Stomach (tissue), 4 donors: ENCODE measurements at regions not wholly inside any gene's neighbourhood (a gene's known extent, or its start where the extent isn't known, plus 50 kb on each side); places are given as distances from the start of the nearest gene placed in this dataset.

Experiments
- POLR2A ChIP-seq, 4 donors: fragments of 450-650 bp; IDR thresholded peaks; one replicate each; pipeline ENCODE4 v1.6.1; 2016; ENCODE audit warnings: antibody characterized with exemption in 4 of 4, control low read depth in 2 of 4, mild to moderate bottlenecking in 1 of 4, moderate library complexity in 1 of 4
- POLR2AphosphoS5 ChIP-seq, 3 donors: sonication (generic); formaldehyde crosslinking; IDR thresholded peaks; one replicate each; pipeline ENCODE4 v1.6.1; 2016; ENCODE audit warnings: antibody characterized with exemption in 3 of 3
- TF ChIP-seq, protein P1 (sequence below), 7 experiments: fragments of 450-650 bp in 4 of 7; fragments of 200-600 bp in 3 of 7; sonication (generic) in 3 of 7; IDR thresholded peaks; one replicate each; pipeline ENCODE4 v1.5.1; 2016 to 2019; ENCODE audit warnings: antibody characterized with exemption in 7 of 7, control low read depth in 2 of 7, mild to moderate bottlenecking in 1 of 7

GRCh38 chrX:28312965-28313364 is 274.3 kb upstream of the IL1RAPL1 start:
- TF ChIP-seq, protein P1, sequence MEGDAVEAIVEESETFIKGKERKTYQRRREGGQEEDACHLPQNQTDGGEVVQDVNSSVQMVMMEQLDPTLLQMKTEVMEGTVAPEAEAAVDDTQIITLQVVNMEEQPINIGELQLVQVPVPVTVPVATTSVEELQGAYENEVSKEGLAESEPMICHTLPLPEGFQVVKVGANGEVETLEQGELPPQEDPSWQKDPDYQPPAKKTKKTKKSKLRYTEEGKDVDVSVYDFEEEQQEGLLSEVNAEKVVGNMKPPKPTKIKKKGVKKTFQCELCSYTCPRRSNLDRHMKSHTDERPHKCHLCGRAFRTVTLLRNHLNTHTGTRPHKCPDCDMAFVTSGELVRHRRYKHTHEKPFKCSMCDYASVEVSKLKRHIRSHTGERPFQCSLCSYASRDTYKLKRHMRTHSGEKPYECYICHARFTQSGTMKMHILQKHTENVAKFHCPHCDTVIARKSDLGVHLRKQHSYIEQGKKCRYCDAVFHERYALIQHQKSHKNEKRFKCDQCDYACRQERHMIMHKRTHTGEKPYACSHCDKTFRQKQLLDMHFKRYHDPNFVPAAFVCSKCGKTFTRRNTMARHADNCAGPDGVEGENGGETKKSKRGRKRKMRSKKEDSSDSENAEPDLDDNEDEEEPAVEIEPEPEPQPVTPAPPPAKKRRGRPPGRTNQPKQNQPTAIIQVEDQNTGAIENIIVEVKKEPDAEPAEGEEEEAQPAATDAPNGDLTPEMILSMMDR (IDR thresholded peaks at IDR 0.05), result no peak
- TF ChIP-seq POLR2A (IDR thresholded peaks at IDR 0.05) (no peak), POLR2AphosphoS5 (IDR thresholded peaks at IDR 0.05) (no peak)
